Naive thymus-derived CD4-positive, alpha-beta T cell (primary cell): ENCODE measurements at regions not wholly inside any gene's neighbourhood (a gene's known extent, or its start where the extent isn't known, plus 50 kb on each side); places are given as distances from the start of the nearest gene placed in this dataset.
"Not testable (repeated sequence)": the region's sequence is repeated elsewhere in the genome, so short reads cannot be mapped to it uniquely, and the experiment has no call there.

Experiments
- ATAC-seq: fragments of 150-1000 bp; cut with Tn5 transposase; 2 replicates; pipeline ENCODE4 v1.10.0; 2021; ENCODE audit warnings: mild to moderate bottlenecking, moderate library complexity
- CTCF ChIA-PET: fragments of 350-600 bp; sonication (Branson Sonifier 250); formaldehyde crosslinking; loops from one replicate; lab custom pipeline; 2021; ENCODE audit warnings: antibody characterized with exemption; lab: Charles Lee
- POLR2A ChIA-PET: fragments of 350-600 bp; sonication (Branson Sonifier 250); formaldehyde crosslinking; loops from one replicate; lab custom pipeline; 2021; ENCODE audit warnings: antibody characterized with exemption, inconsistent platforms; lab: Charles Lee
- DNase-seq, 9 donors: peaks; one replicate each; pipeline versions ENCODE4 v3.0.0 to v3.0.0-alpha.2; 2020 to 2022; ENCODE audit warnings: mixed read lengths in 1 of 9
- H3K27ac ChIP-seq: one replicate; pipeline ENCODE4 v1.7.0; 2013; ENCODE audit warnings: mild to moderate bottlenecking, low read depth, low read length, moderate library complexity
- H3K27me3 ChIP-seq, 2 donors: one replicate each; pipeline ENCODE4 v1.7.0; 2013; ENCODE audit warnings: low read length in 2 of 2, mild to moderate bottlenecking in 2 of 2, moderate library complexity in 2 of 2; ENCODE audit not compliant: control insufficient read depth in 2 of 2, insufficient read depth in 2 of 2
- H3K36me3 ChIP-seq, 3 experiments: 1 replicate in 2 of 3; 2 replicates in 1 of 3; pipeline ENCODE4 v1.7.0; 2013; ENCODE audit warnings: low read length in 3 of 3, mild to moderate bottlenecking in 3 of 3, moderate library complexity in 1 of 3; ENCODE audit not compliant: insufficient read depth in 3 of 3, control insufficient read depth in 2 of 3
- H3K4me1 ChIP-seq, 2 donors: one replicate each; pipeline ENCODE4 v1.7.0; 2013; ENCODE audit warnings: low read length in 2 of 2, mild to moderate bottlenecking in 2 of 2, moderate library complexity in 1 of 2; ENCODE audit not compliant: control insufficient read depth in 2 of 2, insufficient read depth in 2 of 2
- H3K4me3 ChIP-seq: 2 replicates; pipeline ENCODE4 v1.7.0; 2013; ENCODE audit warnings: mild to moderate bottlenecking, low read length
- H3K9me3 ChIP-seq, 3 experiments: 1 replicate in 2 of 3; 2 replicates in 1 of 3; pipeline ENCODE4 v1.7.0; 2013; ENCODE audit warnings: low read length in 3 of 3; ENCODE audit not compliant: control insufficient read depth in 2 of 3
- H3K27ac Mint-ChIP-seq, 9 donors: one replicate each; pipeline ENCODE4 v1.8.0; 2020 to 2022; ENCODE audit warnings: mixed read lengths in 9 of 9, mild to moderate bottlenecking in 8 of 9, moderate library complexity in 5 of 9, inconsistent platforms in 2 of 9
- H3K27me3 Mint-ChIP-seq, 5 donors: one replicate each; pipeline ENCODE4 v1.8.0; 2021 to 2022; ENCODE audit warnings: mixed read lengths in 5 of 5, mild to moderate bottlenecking in 1 of 5
- H3K36me3 Mint-ChIP-seq, 5 donors: one replicate each; pipeline ENCODE4 v1.8.0; 2020 to 2022; ENCODE audit warnings: mixed read lengths in 5 of 5, mild to moderate bottlenecking in 3 of 5, inconsistent platforms in 1 of 5
- H3K4me1 Mint-ChIP-seq, 7 donors: one replicate each; pipeline ENCODE4 v1.8.0; 2020 to 2022; ENCODE audit warnings: mixed read lengths in 7 of 7, mild to moderate bottlenecking in 3 of 7, inconsistent platforms in 1 of 7
- H3K4me3 Mint-ChIP-seq, 10 donors: one replicate each; pipeline ENCODE4 v1.8.0; 2020 to 2022; ENCODE audit warnings: mild to moderate bottlenecking in 10 of 10, mixed read lengths in 10 of 10, moderate library complexity in 6 of 10, inconsistent platforms in 2 of 10
- H3K9me3 Mint-ChIP-seq, 11 donors: one replicate each; pipeline ENCODE4 v1.8.0; 2020 to 2022; ENCODE audit warnings: mixed read lengths in 11 of 11, mild to moderate bottlenecking in 4 of 11, inconsistent platforms in 1 of 11, moderate library complexity in 1 of 11
- intact Hi-C, 2 donors: fragments of 100-400 bp; cut with micrococcal nuclease; formaldehyde crosslinking; loops; one replicate each; pipeline ENCODE4 v1.15.1; 2023

GRCh38 chr6:27545271-27546046, 72.6 kb upstream of the ZNF184 start:
- CTCF ChIA-PET = no interaction called here

GRCh38 chr6:27544612-27545260, 71.8 kb upstream of the ZNF184 start:
- POLR2A ChIA-PET = no interaction called here
- Mint-ChIP-seq H3K36me3 (peaks cover 0 to 22% (median 5%) of the 10 kb centered on the region in 5 donors), H3K4me3 (peak overlapping the region in 6 of 10 donors; percentile 1 to 61 (median 18)), H3K27ac (peak overlapping the region in 2 of 9 donors; percentile 46), H3K9me3 (peaks cover 2 to 79% (median 41%) of the 10 kb centered on the region in 11 donors), H3K27me3 (peaks cover 90 to 93% (median 92%) of the 10 kb centered on the region in 5 donors), H3K4me1 (peaks cover 0 to 28% (median 14%) of the 10 kb centered on the region in 7 donors)
- peaks cover 0 to 26% (median 6%) of the 10 kb centered on the region in 3 experiments for H3K9me3 ChIP-seq
- peaks cover 27 to 64% of the 10 kb centered on the region in 2 donors for H3K27me3 ChIP-seq
- H3K36me3 ChIP-seq = no peaks in the 10 kb centered on the region
- ATAC-seq (no peak), DNase-seq (no peak)
- CTCF ChIA-PET = no interaction called here
- intact Hi-C loops = loop anchor here in 1 of 2 donors (5.0 kb wide), 1 partner anchor 123 kb away; no protein-coding TSS in a partner anchor
- H3K4me1 ChIP-seq = peaks cover 0 to 5% of the 10 kb centered on the region in 2 donors
- H3K4me3 ChIP-seq = no peak overlapping the region
- no peak overlapping the region for H3K27ac ChIP-seq

More at GRCh38 chr6:27545271-27546046, 72.6 kb upstream of the ZNF184 start:
- Histone ChIP-seq H3K4me3 (no peak overlapping the region), H3K36me3 (no peaks in the 10 kb centered on the region), H3K9me3 (peaks cover 0 to 26% (median 6%) of the 10 kb centered on the region in 3 experiments), H3K27ac (no peak overlapping the region), H3K4me1 (peaks cover 0 to 5% of the 10 kb centered on the region in 2 donors), H3K27me3 (peaks cover 27 to 61% of the 10 kb centered on the region in 2 donors)
- DNase-seq (peak in 1 of 9 donors; percentile 42), ATAC-seq (no peak)
- H3K4me3 Mint-ChIP-seq = peak overlapping the region in 7 of 10 donors; percentile 21 to 65 (median 25)
- H3K4me1 Mint-ChIP-seq = peaks cover 0 to 28% (median 14%) of the 10 kb centered on the region in 7 donors
- POLR2A ChIA-PET = no interaction called here
- peaks cover 90 to 95% (median 92%) of the 10 kb centered on the region in 5 donors for H3K27me3 Mint-ChIP-seq
- peaks cover 0 to 22% (median 5%) of the 10 kb centered on the region in 5 donors for H3K36me3 Mint-ChIP-seq
- intact Hi-C loops = loop anchor here in 1 of 2 donors (5.0 kb wide), 1 partner anchor 122 kb away; no protein-coding TSS in a partner anchor
- peak overlapping the region in 2 of 9 donors; percentile 46 for H3K27ac Mint-ChIP-seq
- H3K9me3 Mint-ChIP-seq = peaks cover 2 to 80% (median 42%) of the 10 kb centered on the region in 11 donors

- peaks cover 0 to 26% (median 6%) of the 10 kb centered on the region in 3 experiments for H3K9me3 ChIP-seq
- H3K27me3 ChIP-seq = peaks cover 27 to 68% of the 10 kb centered on the region in 2 donors
- CTCF ChIA-PET, H3K27ac Mint-ChIP-seq, H3K27ac ChIP-seq, intact Hi-C loops, ATAC-seq, POLR2A ChIA-PET, DNase-seq, H3K4me1 ChIP-seq, H3K4me3 ChIP-seq, H3K36me3 ChIP-seq: not testable (repeated sequence)
- Mint-ChIP-seq H3K27me3 (peaks cover 87 to 93% (median 92%) of the 10 kb centered on the region in 5 donors), H3K4me1 (peaks cover 0 to 28% (median 14%) of the 10 kb centered on the region in 7 donors), H3K4me3 (peak overlapping the region in 1 of 10 donors; percentile 10), H3K9me3 (peaks cover 2 to 84% (median 41%) of the 10 kb centered on the region in 11 donors), H3K36me3 (peaks cover 0 to 22% (median 5%) of the 10 kb centered on the region in 5 donors)
Measured at GRCh38 chr6:27544135-27544534, 71.2 kb upstream of the ZNF184 start.

- Mint-ChIP-seq H3K27ac (no peak overlapping the region), H3K4me1 (peaks cover 0 to 19% (median 14%) of the 10 kb centered on the region in 7 donors), H3K27me3 (peaks cover 85 to 95% (median 89%) of the 10 kb centered on the region in 5 donors), H3K9me3 (peaks cover 2 to 78% (median 33%) of the 10 kb centered on the region in 11 donors), H3K36me3 (peaks cover 0 to 22% (median 5%) of the 10 kb centered on the region in 5 donors), H3K4me3 (no peak overlapping the region)
- Histone ChIP-seq H3K4me1 (peaks cover 0 to 5% of the 10 kb centered on the region in 2 donors), H3K9me3 (peaks cover 0 to 20% (median 6%) of the 10 kb centered on the region in 3 experiments), H3K27ac (no peak overlapping the region), H3K27me3 (peaks cover 21 to 61% of the 10 kb centered on the region in 2 donors), H3K36me3 (no peaks in the 10 kb centered on the region), H3K4me3 (no peak overlapping the region)
- POLR2A ChIA-PET = no interaction called here
- no peak for DNase-seq
- CTCF ChIA-PET = no interaction called here
- intact Hi-C loops = no loop called here
- no peak for ATAC-seq
Measured at GRCh38 chr6:27542485-27542884, 69.6 kb upstream of the ZNF184 start.

- DNase-seq (no peak), ATAC-seq (no peak)
- Mint-ChIP-seq H3K9me3 (peaks cover 2 to 72% (median 29%) of the 10 kb centered on the region in 11 donors), H3K27me3 (peaks cover 85 to 95% (median 89%) of the 10 kb centered on the region in 5 donors), H3K36me3 (peaks cover 0 to 19% (median 5%) of the 10 kb centered on the region in 5 donors), H3K27ac (no peak overlapping the region), H3K4me1 (peaks cover 0 to 15% (median 14%) of the 10 kb centered on the region in 7 donors), H3K4me3 (no peak overlapping the region)
- H3K4me1 ChIP-seq = peaks cover 0 to 5% of the 10 kb centered on the region in 2 donors
- H3K27ac ChIP-seq = no peak overlapping the region
- CTCF ChIA-PET = no interaction called here
- H3K36me3 ChIP-seq = no peaks in the 10 kb centered on the region
- intact Hi-C loops = no loop called here
- no peak overlapping the region for H3K4me3 ChIP-seq
- POLR2A ChIA-PET = no interaction called here
- peaks cover 21 to 55% of the 10 kb centered on the region in 2 donors for H3K27me3 ChIP-seq
- H3K9me3 ChIP-seq = peaks cover 0 to 14% (median 6%) of the 10 kb centered on the region in 3 experiments
Measured at GRCh38 chr6:27541933-27542297, 69.0 kb upstream of the ZNF184 start.

GRCh38 chr6:27541212-27541932, 68.5 kb upstream of the ZNF184 start:
- Mint-ChIP-seq H3K4me1 (peaks cover 0 to 15% (median 14%) of the 10 kb centered on the region in 7 donors), H3K9me3 (peaks cover 0 to 67% (median 24%) of the 10 kb centered on the region in 11 donors), H3K27ac (no peak overlapping the region), H3K4me3 (no peak overlapping the region), H3K36me3 (peaks cover 0 to 16% (median 0%) of the 10 kb centered on the region in 5 donors), H3K27me3 (peaks cover 83 to 94% (median 86%) of the 10 kb centered on the region in 5 donors)
- Histone ChIP-seq H3K27me3 (peaks cover 17 to 49% of the 10 kb centered on the region in 2 donors), H3K9me3 (peaks cover 0 to 9% (median 6%) of the 10 kb centered on the region in 3 experiments), H3K36me3 (no peaks in the 10 kb centered on the region), H3K27ac (no peak overlapping the region), H3K4me1 (peaks cover 0 to 5% of the 10 kb centered on the region in 2 donors), H3K4me3 (no peak overlapping the region)
- DNase-seq (no peak), ATAC-seq (no peak)
- intact Hi-C loops = no loop called here
- POLR2A ChIA-PET = no interaction called here
- CTCF ChIA-PET = interaction anchor here (0.6 kb wide), 1 partner anchor 102 kb away, joined by 3 read pairs; no protein-coding TSS in a partner anchor
